IPS-20b (cell line): ENCODE measurements at regions not wholly inside any gene's neighbourhood (a gene's known extent, or its start where the extent isn't known, plus 50 kb on each side); places are given as distances from the start of the nearest gene placed in this dataset.

ENCODE experiments used
- H3K27ac ChIP-seq: one replicate; pipeline ENCODE4 v1.5.1; 2013; ENCODE audit warnings: low read length
- H3K27me3 ChIP-seq: 2 replicates; pipeline ENCODE4 v1.6.1; 2013; ENCODE audit warnings: mild to moderate bottlenecking, low read length, inconsistent platforms; ENCODE audit not compliant: insufficient read depth
- H3K36me3 ChIP-seq: 2 replicates; pipeline ENCODE4 v1.6.1; 2013; ENCODE audit warnings: low read depth, mild to moderate bottlenecking, inconsistent platforms, low read length, moderate library complexity; ENCODE audit not compliant: insufficient read depth
- H3K4me1 ChIP-seq: 2 replicates; pipeline ENCODE4 v1.6.1; 2013; ENCODE audit warnings: mild to moderate bottlenecking, control low read depth, inconsistent platforms, low read length, moderate library complexity; ENCODE audit not compliant: insufficient read depth
- H3K4me3 ChIP-seq: 2 replicates; pipeline ENCODE4 v1.5.1; 2013; ENCODE audit warnings: mild to moderate bottlenecking, low read length, inconsistent platforms
- H3K9ac ChIP-seq: 2 replicates; pipeline ENCODE4 v1.6.1; 2013; ENCODE audit warnings: low read depth, mild to moderate bottlenecking, inconsistent platforms, low read length, moderate library complexity
- H3K9me3 ChIP-seq: 2 replicates; pipeline ENCODE4 v1.6.1; 2013; ENCODE audit warnings: mild to moderate bottlenecking, low read depth, low read length, inconsistent platforms; ENCODE audit not compliant: insufficient read depth

DNA sequence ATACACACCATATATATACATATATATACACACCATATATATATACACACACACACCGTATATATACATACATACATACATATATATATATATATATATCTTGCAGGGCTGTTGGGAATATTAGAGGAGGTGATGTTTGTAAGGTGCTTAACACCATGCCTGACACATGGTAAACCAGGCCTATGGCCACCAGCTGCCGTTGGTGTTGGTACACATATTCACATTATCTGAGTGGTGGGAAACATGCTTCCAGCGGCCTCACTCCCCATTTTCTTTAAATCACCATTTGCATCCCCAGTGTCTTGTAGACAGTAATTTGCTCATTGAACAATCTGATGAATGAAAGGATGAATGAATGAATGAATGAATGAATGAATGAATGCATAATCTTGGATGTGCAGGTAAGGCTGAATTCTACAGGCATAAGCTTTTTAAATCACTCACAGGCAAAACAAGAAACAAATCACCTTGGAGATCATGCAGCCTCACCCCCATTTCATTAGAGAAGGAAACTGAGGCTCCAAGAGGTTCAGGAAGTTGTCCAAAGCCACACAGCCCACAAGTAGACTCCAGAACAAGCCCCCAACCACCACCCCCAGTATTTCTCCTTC is 527.8 kb downstream of the MIAT start:
- Histone ChIP-seq H3K9me3 (no peaks in the 10 kb centered on the region), H3K4me3 (no peak overlapping the region), H3K4me1 (peaks cover 11% of the 10 kb centered on the region), H3K36me3 (no peaks in the 10 kb centered on the region), H3K27me3 (peaks cover 12% of the 10 kb centered on the region), H3K27ac (no peak overlapping the region), H3K9ac (no peak overlapping the region)

DNA sequence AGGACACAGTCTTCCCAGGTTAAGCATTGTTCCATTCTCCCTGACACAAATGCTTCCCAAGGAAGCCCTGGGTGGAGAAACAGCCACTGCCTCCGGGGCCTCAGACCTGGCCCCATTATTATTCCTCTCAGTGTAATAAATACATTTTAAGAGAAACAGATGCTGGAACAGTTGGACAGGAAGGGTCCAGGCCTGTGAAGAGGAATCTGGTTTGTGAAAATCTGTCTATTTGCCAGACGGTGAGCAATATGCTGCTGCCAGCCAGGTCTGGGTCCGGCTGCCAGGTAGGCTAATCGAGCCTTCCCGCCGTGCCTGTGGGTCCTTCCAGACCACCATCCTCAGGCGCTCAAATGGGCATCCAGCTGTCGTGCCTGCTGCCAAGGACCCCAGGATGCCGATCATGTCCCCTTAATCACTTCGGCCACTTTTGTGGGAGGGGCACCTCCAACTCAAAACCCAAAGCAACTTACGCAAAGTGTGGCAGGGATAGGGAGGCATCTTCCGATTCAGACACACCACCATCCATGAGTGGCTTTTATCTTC is 528.4 kb downstream of the MIAT start:
- Histone ChIP-seq H3K9me3 (peaks cover 3% of the 10 kb centered on the region; the same call in 1 of the 2 replicates), H3K4me3 (no peak overlapping the region), H3K9ac (no peak overlapping the region), H3K36me3 (no peaks in the 10 kb centered on the region), H3K27me3 (peaks cover 12% of the 10 kb centered on the region), H3K4me1 (peaks cover 11% of the 10 kb centered on the region), H3K27ac (no peak overlapping the region)

DNA sequence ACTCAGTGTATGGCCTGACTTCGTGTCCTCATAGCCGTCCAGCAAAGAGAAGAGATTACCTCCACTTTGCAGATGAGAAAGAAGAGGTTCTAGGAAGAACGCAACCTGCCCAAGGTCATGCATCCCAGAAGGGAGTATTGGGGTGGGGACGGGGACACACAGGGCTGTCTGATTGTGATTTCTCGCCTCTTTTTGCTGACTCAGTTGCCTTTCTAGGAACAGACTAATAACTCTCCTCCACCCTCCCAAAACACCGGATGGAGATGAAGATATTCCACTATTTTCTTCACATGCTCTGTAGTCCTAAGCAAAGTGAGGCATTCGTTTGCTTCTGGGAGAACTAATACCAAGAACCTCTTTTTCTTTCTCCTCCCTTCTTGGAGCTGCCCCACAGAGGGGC is 529.3 kb downstream of the MIAT start:
- H3K36me3 ChIP-seq, result no peaks in the 10 kb centered on the region
- peaks cover 11% of the 10 kb centered on the region for H3K4me1 ChIP-seq
- no peak overlapping the region for H3K9ac ChIP-seq
- peaks cover 10% of the 10 kb centered on the region; the same call in 1 of the 2 replicates for H3K9me3 ChIP-seq
- H3K4me3 ChIP-seq, result no peak overlapping the region
- H3K27me3 ChIP-seq, result peaks cover 12% of the 10 kb centered on the region
- no peak overlapping the region for H3K27ac ChIP-seq

DNA sequence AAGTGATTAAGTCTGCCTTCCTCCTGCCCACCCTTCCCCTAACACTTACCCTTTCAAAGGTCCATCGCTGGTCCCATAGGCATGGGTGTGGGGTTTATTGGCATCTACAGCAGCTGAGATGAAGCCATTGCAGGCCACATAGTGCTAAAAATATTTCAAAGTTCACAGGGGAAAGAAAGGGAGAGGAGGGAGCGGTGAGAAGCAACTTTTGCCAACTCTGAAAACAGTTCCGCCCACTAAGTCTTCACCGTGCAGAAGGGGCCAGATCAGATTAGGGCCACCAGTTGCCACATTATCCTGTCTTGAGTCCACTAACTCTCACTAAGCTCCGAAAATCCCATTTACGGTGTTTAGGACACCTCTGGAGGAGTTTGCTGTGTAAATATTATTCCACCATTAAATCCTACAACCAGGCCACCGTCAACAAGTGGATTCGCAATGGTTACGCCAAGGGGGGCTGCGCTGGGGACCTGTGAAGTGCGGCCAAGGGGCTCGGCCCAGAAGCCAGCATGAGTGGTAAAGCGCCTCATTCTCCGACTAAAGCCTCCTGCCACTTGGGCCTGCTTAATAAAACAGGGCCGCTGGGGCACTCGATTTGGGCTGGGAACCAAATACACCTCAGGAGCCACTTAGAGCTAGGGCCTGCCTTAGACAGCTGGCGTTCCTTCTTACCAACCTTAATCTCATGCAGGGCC is 534.9 kb downstream of the MIAT start:
- no peak overlapping the region for H3K9ac ChIP-seq
- H3K27me3 ChIP-seq, result 0 out of 2 replicates have a peak, but pooled peaks cover 5% of the 10 kb centered on the region
- no peak overlapping the region for H3K27ac ChIP-seq
- H3K4me1 ChIP-seq, result peaks cover under 1% of the 10 kb centered on the region
- no peak overlapping the region for H3K4me3 ChIP-seq
- H3K36me3 ChIP-seq, result no peaks in the 10 kb centered on the region
- H3K9me3 ChIP-seq, result peaks cover 10% of the 10 kb centered on the region; the same call in 1 of the 2 replicates

DNA sequence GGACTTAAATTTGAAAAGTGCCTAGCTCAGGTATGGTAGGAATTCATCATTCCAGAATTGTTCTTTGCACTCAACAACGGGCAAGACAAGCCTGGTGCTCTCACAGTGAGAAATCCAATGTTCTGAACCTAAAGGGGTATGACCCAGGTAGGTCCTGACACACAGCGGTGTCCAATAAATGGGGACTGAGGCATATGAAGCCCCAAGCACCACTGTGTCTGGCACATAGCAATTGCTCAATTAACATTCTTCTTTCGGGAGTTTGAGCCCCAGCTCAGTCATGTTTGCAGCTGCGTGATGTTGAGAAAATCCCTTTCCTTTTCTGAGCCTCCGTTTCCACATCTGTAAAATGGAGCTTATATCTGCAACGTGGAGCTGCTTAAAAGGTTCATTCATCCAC is 535.8 kb downstream of the MIAT start:
- Histone ChIP-seq H3K27ac (no peak overlapping the region), H3K27me3 (no peaks in the 10 kb centered on the region), H3K36me3 (no peaks in the 10 kb centered on the region), H3K9me3 (peaks cover 10% of the 10 kb centered on the region; the same call in 1 of the 2 replicates), H3K4me1 (no peaks in the 10 kb centered on the region), H3K4me3 (no peak overlapping the region), H3K9ac (no peak overlapping the region)

DNA sequence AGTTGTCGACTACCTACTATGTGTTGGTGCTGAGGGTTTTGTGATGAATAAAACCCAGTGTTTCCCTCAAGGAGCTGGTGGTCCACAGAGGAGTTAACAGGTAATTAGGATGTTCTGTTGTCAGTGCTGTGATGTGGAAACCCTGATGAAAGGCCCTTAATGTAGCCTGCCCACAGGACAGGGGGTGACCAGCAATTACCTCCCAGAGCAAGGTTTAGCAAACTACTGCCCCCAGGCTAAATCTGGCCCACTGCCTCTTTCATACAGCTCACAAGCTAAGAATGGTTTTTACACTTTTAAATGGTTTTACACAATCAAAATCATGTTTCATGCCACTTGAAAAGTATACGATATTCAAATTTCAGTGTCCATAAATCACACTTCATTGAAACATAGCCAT is 536.2 kb downstream of the MIAT start:
- H3K36me3 ChIP-seq, result no peaks in the 10 kb centered on the region
- no peaks in the 10 kb centered on the region for H3K27me3 ChIP-seq
- no peak overlapping the region for H3K9ac ChIP-seq
- no peaks in the 10 kb centered on the region for H3K4me1 ChIP-seq
- H3K9me3 ChIP-seq, result peaks cover 10% of the 10 kb centered on the region; the same call in 1 of the 2 replicates
- no peak overlapping the region for H3K4me3 ChIP-seq
- H3K27ac ChIP-seq, result no peak overlapping the region

DNA sequence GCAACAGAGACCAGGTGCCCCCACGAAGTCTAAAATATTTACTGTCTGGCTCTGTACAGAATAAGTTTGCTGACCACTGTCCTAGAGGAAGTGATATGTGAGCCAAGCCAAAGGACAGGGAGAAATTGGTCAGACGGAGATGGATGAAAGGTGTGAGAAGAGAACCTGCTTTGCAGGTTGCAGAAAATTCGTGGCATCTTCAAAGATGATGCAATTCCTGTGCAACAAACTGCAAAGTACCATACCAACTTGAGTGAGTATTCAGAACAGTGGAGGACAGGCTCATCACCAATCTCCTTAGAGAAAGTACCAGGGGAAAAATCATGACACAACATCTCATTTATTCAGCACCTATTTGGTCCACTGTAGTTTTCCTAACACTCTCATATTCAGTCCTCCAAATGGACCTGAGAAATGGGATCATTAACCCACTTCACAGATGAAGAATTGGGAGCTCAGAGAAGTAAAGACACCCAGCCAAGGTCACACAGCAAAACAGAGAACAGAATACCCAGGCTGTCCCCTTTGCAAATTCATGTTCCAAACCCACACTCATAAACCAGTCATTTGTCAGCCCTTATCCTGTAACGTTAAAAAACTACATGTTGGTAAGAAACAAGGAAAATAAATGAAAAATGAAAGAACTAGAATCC is 536.8 kb downstream of the MIAT start:
- Histone ChIP-seq H3K27me3 (no peaks in the 10 kb centered on the region), H3K9ac (no peak overlapping the region)

DNA sequence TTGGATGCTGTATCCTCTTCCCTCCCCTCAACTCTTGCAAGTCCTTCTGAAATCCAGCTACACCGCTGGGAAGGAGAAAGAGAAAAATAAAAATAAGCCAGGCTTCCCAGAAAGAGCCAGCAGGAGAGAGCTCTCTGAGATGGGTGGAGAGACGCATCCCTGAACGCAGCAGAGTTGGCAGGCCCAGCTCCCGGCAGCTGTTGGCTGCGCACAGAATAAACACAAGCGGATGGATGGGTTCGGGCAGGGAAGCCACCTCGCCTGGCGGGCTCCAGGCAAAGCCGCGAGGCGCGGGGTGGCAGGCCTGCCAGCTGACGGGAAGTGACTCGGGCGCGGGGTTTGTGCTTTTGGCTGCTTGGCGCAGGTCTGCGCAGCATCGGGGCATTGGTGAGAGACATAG is 537.7 kb downstream of the MIAT start:
- Histone ChIP-seq H3K27me3 (no peaks in the 10 kb centered on the region), H3K36me3 (no peaks in the 10 kb centered on the region), H3K27ac (no peak overlapping the region), H3K4me1 (no peaks in the 10 kb centered on the region), H3K4me3 (no peak overlapping the region), H3K9me3 (peaks cover 10% of the 10 kb centered on the region; the same call in 1 of the 2 replicates), H3K9ac (no peak overlapping the region)

More for the DNA sequence above, 536.8 kb downstream of the MIAT start:
- H3K9me3 ChIP-seq, result peaks cover 10% of the 10 kb centered on the region; the same call in 1 of the 2 replicates
- H3K27ac ChIP-seq, result no peak overlapping the region
- no peaks in the 10 kb centered on the region for H3K4me1 ChIP-seq
- no peaks in the 10 kb centered on the region for H3K36me3 ChIP-seq
- no peak overlapping the region for H3K4me3 ChIP-seq

DNA sequence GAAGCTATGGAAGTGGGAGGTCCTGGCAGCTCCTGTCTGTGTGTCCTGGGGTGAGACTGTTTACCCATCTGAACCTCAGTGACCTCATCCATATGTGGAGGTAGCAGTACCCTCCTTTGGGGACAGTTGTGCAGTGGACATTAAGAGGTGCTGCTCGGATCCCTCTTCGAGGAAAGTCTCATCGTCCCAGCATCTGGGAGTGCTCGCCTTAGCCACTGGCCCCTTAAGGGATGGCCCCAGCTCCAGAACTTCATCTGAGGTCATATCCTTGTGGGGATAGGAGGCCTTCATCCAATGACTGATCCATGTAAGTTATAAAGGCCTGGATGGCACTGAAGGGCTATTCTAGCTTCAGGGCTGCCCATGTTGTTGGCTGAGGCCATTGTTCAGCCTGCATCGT is 538.1 kb downstream of the MIAT start:
- no peak overlapping the region for H3K27ac ChIP-seq
- H3K36me3 ChIP-seq, result no peaks in the 10 kb centered on the region
- peaks cover 10% of the 10 kb centered on the region; the same call in 1 of the 2 replicates for H3K9me3 ChIP-seq
- H3K4me1 ChIP-seq, result no peaks in the 10 kb centered on the region
- H3K27me3 ChIP-seq, result no peaks in the 10 kb centered on the region
- no peak overlapping the region for H3K9ac ChIP-seq
- no peak overlapping the region for H3K4me3 ChIP-seq

DNA sequence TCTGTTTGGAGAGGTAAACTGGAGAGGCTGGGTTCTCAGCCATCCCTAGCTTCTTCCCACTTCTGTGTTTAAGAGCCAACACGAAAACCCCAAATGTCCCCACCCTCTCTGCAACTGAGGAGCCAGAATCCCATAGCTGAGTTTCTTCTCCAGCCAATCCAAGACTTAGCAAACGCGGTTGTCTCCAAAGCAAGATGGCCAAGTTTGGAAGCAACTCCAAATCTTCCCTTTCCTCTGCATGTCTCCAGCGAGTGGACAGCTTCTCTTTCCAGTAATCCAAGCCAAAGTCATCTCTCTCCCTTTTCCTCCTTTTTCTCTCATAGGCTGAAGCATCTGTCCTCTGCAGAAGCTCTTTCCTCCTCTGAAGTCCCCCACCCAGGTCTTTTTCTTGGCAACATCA is 539.2 kb downstream of the MIAT start:
- Histone ChIP-seq H3K36me3 (no peaks in the 10 kb centered on the region), H3K27me3 (no peaks in the 10 kb centered on the region), H3K4me1 (peaks cover 5% of the 10 kb centered on the region), H3K9ac (no peak overlapping the region), H3K27ac (no peak overlapping the region), H3K4me3 (no peak overlapping the region), H3K9me3 (no peaks in the 10 kb centered on the region)

DNA sequence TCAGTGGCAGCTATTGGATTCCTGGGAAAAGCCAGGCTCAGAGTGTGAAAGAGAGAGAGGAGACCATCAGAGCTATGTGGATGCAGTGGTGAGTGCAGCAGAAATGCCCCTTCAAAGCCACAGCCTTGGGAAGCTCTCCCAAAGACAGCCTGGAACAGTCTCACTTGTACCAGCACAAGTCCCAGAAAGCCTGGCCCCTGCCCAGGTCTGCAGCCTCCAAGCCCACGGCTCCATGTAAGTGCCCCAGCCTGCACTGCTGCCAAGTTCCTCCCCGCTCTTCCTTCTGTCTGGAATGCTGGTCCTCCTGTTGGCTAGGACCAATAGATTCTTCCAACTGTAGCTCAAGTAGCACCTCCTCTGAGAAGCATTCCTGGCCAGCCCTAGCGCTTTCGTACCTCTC is 539.7 kb downstream of the MIAT start:
- no peaks in the 10 kb centered on the region for H3K36me3 ChIP-seq
- H3K9ac ChIP-seq, result no peak overlapping the region
- peaks cover 9% of the 10 kb centered on the region for H3K4me1 ChIP-seq
- no peaks in the 10 kb centered on the region for H3K27me3 ChIP-seq
- no peak overlapping the region for H3K4me3 ChIP-seq
- H3K27ac ChIP-seq, result no peak overlapping the region
- H3K9me3 ChIP-seq, result no peaks in the 10 kb centered on the region
